ENCODE measurements at regions not wholly inside any gene's neighbourhood (a gene's known extent, or its start where the extent isn't known, plus 50 kb on each side); places are given as distances from the start of the nearest gene placed in this dataset.

DNA sequence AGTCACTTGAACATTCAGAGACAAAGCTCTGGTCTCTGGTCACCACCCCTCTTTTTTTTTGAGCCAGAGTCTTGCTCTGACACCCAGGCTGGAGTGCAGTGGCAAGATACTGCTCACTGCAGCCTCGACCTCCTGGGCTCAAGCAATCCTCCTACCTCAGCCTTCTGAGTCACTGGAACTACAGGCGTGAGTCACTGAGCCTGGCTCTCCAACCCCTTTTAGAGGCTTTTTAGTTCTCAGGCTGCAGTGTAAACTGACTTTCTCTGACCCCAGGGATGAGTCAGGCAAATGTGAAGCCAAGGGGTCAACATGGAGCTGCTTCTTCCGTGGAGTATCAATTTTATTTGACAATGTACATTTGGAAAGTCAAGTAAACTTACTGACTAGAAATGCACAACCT, 229.2 kb downstream of the PTTG2 start:
- in situ Hi-C loops (cut with MboI; ENCODE audit: low sequenced_read_pairs) = loop anchor here (10.0 kb wide), 1 partner anchor 485 kb away; no protein-coding TSS in a partner anchor

DNA sequence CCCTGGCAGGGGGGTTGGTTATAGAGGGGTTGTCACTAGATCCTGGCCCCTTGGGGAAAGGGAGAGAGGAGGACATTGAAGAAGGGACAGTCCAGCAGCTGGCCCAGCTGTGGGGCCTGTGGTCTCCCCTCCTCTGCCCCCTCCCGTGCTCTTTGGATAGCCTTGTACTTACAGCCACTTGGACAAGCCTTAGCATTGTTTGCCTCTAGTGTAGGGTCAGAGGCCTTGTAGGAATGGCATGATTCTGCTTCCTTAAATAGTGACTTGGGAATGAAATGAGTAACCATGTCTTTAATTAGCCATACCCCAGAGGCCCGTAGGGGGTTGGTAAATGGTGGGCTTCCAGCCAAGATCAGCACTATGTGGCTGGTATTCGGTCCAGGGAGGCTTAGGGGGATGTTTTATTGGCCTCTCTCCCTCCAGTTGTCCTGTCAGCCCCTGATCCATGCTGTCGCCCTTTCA, 230.6 kb downstream of the PTTG2 start:
- in situ Hi-C loops (cut with MboI; ENCODE audit: low sequenced_read_pairs) = no loop called here

DNA sequence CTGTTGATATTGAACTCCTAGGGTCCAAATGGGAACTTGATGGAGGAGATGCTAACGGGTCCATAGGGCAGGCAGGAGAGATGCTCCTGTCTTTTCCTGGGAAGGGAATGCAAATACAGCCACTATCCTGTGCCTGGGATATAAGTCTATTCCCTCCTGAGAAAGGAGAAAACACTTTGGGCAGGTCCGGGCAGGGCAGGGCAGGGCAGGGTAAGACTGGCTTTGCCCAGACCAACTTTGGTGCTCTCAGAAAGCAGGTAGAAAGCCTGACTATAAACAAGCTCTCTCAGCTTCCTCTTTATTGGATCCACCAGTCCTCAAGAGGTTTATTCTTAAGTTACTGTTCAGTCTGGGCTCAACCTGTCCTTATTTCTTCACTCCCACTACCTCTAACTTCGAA, 232.3 kb downstream of the PTTG2 start:
- in situ Hi-C loops (cut with MboI; ENCODE audit: low sequenced_read_pairs) = no loop called here

DNA sequence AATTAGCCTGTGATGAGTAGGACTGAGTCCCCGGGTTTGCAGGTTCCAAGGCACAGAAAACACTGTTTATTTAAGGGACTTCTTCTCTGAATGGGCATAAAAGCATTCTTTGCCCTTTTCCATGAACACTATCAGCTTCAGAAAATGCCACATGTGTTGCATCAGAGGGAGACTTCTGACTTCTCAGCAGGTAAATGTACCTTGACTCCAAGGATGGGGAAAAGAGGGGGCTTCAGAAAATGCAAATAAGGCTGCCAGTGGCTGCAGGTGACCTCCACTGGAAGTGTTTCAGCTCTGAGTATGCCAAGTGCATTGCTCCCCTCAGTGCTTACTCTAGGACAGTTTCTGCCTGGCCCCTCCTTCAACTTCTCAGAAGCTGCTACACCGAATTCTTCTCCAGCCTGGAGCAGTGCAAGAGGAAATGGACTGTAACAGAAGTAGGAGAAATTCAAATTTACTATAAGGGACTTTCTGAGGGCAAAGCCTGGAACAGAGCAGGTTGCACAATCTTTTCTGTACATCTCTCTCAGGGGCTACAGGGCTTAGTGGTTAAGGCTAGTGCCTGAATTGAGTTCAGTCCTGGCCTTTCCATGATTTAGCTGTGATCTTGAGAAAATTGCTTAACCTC, 233.2 kb downstream of the PTTG2 start:
- in situ Hi-C loops (cut with MboI; ENCODE audit: low sequenced_read_pairs) = no loop called here

DNA sequence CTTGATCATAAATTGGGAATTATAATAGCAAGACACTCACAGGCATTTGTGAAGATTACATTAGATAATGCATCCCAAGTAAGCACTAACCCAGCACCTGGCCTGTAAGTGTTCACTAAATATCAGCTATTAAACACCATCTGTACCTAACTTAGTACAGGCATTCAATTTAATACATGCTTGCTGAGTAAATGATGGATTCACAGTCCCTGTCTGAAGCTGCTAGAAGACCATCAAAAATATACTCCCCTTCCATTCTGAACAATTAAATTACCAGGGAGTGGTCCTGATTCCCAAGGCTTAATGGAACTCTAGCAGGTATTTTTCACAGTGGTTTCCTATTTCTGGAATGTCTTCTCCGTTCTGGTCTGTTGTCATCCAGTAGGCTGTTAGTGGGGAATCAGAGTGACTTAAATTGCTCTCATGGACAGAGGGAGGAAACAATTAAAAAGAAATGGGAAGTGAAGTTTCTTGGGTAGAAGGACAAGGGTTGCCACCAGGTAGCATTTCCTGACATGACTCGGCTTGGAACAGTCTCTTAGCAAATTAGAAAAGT, 233.9 kb downstream of the PTTG2 start:
- in situ Hi-C loops (cut with MboI; ENCODE audit: low sequenced_read_pairs) = no loop called here

DNA sequence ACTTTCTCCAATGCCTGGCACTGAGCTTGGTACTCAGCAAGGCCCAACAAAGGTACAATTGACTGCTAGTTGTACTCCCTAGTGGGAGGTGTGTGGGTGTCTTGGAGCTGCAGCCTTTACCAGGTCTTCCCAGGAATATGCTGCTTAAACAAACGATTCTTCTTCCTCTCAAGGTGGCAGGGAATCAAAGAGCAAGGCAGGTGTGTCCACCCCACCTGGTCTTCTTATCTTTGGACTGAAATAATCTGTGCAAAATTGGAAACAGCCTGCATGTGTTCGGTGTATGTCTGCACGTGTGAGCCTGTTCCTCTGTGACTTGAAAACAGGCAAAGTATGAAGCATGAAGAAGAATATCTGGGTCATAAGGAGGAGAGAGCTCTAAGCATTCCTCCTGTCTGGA, 235.3 kb downstream of the PTTG2 start:
- in situ Hi-C loops (cut with MboI; ENCODE audit: low sequenced_read_pairs) = no loop called here

DNA sequence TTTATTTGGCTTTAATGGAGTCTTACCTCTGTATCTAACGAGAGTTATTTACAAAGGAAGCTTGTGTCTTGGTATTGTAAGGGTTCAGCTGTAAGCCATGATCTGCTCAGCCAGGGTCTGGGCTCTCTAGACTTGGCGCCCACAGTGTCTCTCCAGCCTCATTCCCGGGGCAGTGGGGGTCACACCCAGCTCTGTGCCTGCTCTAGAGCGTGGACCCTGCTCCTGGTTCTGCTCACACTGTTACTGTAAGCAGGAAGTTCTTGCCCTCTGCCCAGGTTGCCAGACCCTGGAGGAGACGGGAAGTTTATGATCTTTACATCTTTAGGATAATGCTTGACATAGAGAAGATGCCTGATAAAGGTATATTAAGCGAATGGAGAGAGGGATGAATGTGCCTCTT, 235.7 kb downstream of the PTTG2 start:
- in situ Hi-C loops (cut with MboI; ENCODE audit: low sequenced_read_pairs) = no loop called here

DNA sequence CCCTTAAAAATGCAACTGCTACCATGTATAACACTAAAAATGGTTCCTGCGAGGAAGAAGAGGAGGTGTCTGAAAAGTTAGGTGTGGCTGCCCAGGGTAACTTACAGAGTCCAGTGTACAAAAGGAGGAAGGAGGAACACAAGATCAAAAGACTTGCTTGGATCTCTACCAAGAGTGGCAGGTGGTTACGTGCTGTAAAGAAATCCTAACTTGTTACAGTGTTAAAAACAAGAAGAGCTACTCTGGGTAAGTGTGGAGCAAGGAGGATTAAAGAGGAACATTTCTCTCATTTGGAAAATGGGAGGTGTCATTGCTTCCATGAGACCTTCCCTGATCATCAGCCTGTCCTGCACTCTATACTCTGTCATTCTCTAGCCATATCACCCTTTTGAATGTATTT, 242.0 kb downstream of the PTTG2 start:
- in situ Hi-C loops (cut with MboI; ENCODE audit: low sequenced_read_pairs) = no loop called here

DNA sequence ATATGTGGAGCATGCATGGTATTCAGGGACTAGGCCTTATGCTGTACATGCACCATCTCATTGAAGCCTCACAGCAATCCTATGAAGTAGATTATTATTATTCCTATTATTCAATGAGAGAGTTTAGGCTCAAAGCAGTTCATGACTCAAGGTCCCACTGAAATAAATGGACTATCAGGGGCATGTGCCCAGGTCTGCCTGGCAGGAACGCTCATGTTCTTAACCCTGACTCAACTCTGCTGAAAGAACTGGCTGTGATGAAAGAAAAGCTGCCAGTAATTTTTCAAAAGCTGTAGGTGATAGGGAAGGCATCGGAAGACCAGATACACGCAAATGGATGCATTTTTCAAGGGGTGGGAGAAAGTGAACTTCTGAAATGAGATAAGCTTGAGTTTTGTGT, 243.4 kb downstream of the PTTG2 start:
- in situ Hi-C loops (cut with MboI; ENCODE audit: low sequenced_read_pairs) = no loop called here

DNA sequence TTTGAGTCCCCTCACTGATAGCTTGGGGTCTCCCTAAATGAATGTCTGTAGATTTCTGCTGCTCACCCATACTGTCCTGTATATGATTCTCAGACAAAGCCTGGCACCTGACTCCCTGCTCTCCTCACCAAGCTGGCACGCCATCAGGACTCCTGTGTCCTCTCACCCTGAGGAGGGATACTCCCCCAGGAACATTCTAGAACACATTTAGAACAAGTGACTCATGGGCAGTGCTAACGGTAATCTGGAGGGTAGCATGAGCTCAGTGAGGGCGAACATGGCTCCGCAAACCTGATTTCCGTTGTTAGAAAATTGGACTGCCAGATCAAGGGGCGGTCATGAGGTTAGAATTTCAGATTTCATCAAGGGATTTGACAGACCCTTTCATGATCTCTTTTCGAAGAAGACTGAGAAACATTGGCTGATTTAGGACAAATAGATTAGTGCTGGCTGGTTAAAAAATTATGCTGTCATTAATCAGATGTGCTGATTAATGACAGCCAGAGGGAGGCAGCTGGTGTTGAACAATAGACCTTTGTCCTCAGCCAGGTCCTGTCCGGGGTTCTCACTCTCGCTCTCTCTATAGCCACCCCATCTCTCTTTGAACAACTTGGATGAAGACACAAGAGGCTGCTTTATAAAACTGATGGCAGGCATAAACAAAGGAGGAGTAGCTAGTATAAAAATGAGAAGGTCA, 244.3 kb downstream of the PTTG2 start:
- in situ Hi-C loops (cut with MboI; ENCODE audit: low sequenced_read_pairs) = no loop called here

DNA sequence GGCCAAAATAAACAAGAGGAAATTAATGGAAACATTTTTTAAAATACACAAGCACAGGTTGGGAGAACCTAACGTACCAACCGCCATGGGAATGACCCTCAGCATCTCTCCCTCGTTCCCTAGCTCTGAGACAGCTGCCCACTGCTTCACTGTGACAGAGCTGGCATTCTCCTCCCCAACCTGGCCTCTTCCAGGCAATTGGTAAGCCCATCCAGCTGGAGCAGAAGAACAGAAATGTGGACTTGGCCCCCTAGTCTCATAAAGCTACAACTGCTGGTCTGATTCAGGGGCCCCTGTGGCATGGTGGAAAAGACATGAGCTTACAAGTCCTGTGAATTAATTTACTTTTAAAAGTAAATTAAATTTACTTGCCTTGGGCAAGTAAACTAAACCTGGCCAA, 245.1 kb downstream of the PTTG2 start:
- in situ Hi-C loops (cut with MboI; ENCODE audit: low sequenced_read_pairs) = no loop called here

DNA sequence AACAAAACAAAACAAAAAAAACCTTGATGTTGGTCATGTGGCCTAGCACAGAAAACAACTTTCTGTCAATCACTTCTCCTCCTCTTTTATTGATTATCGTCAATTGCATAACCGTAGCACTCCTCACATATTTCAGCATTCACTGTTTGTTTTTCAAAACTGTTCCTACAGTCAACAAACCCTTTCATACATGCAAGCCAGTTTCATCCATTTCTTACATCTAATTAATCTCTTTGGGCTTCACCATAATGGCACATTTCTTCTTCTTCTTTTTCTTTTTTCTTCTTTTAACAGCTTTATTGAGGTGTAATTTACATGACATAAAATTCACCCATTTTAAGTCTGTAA, 246.9 kb downstream of the PTTG2 start:
- in situ Hi-C loops (cut with MboI; ENCODE audit: low sequenced_read_pairs) = no loop called here

DNA sequence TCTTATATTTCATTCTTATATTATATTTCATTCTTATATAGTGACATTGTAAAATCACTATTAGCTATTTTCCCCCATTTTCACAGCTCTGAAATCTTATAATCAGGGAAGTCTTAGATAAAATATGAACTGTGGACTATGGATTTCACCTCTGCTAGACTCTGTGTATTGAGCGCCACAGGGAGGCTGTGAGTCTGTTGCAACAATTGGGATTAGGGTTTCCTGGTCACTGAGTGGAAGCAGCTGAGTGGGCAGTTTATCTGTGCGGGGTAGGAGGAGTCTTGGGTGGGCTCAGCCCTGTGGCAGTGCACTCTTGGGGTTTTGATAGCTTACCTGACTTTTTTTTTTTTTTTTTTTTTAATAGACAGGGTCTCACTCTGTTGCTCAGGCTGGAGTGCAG, 249.5 kb downstream of the PTTG2 start:
- in situ Hi-C loops (cut with MboI; ENCODE audit: low sequenced_read_pairs) = no loop called here

DNA sequence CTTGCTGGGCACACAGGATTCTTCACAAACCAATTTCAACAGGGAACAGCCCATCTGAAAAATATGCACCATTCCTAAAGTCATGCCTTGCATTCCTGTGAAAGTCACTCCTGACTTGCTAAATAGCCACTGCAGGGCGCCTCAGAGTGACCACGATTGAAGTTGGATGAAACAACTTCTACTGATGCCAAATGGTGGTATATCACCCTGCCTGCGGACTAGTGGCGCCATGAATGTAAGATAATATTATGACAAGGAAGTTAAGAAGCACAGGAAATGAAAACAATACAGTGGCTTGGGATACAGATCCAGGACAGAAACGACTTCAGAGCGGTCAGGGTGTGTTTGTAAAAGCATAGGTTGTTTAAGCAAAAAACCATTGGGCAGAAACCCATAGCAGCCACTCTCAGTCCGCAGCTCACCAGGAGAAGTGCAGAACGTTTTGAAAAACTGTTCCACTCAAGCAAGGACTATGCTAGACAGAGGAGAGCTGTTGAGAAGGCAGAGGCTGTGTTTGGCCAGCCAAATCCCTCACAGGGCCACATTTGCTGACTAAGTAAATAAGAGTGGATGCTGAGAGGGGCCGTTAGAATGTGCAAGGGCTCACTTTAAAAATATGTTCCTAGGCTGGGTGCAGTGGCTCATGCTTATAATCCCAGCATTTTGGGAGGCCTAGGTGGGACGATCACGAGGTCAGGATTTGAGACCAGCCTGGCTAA, 250.4 kb downstream of the PTTG2 start:
- in situ Hi-C loops (cut with MboI; ENCODE audit: low sequenced_read_pairs) = no loop called here

DNA sequence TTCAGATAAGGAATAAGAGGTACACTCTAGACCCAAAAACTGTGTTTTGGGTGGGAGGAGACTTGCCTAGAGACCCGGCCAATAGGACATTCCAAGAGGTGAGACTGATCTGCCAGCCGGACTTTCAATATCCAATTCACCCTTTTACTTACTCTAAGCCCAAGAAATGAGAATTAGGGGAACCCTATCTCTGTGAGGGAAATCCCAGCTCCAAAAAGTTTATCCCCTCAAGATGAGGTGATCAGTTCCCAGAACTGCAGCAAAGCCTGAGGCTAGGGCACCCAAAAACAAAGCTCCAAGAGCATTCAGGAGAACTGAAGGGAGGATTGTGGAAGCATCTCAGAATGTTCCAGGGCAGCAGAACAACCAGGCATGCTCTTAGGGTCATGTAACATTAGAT, 251.7 kb downstream of the PTTG2 start:
- in situ Hi-C loops (cut with MboI; ENCODE audit: low sequenced_read_pairs) = no loop called here

DNA sequence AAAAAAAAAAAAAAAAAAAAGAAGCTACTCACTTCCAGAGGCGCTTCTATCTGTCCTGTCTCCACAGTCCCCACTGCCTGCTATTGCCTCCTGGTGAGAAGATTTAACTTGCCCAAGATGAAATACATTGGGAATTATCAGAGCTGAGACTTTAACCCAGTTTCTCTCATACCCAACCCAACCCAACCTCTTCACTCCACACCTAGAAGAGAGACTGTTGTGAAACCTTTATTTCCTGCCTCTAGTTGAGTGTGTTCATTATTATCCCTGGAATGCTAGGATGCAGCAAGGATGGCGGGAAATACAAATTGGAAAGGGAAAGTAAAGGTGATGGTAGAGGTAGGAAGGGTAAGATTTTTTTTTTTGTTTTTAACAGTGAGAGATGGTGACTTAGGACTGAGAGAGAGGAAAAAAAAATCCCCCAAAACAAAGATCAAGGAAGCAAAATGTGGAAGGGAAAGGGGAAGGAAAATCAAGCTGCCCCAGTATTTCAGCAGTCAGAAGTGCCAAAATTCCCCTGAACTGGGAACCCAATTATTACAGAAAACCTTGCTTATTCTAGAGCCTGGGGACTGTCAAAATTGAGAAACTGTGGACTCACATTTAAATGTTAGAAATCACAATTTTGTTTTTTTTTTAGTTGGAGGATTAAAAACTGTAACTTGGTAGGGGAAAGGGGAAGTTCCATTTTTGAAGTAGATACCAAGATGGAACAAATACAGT, 253.0 kb downstream of the PTTG2 start:
- in situ Hi-C loops (cut with MboI; ENCODE audit: low sequenced_read_pairs) = no loop called here

DNA sequence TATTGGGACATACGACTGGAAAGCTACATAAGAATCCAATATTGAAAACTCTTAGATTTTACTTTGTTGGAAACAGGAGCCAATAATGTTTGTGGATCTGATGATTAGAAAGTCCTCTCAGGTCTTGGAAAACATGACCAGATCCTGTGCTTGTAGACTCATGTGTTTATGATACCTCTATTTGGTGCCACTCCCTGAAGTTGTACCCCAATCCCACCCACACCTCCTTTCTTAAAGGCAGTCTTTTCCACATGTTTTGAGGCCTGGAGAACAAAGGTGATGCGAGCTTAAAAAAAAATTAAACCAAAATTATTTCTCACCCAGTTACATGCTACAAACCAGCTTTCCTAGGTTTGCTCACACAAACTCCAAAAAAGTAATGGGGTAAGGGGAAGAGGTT, 262.7 kb downstream of the PTTG2 start:
- in situ Hi-C loops (cut with MboI; ENCODE audit: low sequenced_read_pairs) = no loop called here

DNA sequence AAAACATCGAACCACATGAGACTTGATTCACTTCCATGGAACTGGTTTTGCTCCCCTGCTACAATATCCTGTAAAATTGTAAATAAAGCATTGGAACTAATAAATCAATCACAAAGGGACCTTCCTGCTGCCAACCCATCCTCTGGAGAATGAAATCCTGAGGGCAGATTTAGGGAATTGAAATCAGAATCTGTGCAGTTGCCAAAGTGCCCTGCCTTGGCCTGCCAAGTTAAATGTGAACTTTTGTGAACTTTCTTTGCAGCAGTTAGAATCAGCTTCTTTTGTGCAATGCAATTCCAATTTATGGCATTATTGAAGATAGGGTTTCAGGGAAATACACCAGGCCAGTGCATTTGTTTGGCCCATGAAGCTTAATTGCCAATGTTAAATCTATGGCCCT, 263.1 kb downstream of the PTTG2 start:
- in situ Hi-C loops (cut with MboI; ENCODE audit: low sequenced_read_pairs) = no loop called here

DNA sequence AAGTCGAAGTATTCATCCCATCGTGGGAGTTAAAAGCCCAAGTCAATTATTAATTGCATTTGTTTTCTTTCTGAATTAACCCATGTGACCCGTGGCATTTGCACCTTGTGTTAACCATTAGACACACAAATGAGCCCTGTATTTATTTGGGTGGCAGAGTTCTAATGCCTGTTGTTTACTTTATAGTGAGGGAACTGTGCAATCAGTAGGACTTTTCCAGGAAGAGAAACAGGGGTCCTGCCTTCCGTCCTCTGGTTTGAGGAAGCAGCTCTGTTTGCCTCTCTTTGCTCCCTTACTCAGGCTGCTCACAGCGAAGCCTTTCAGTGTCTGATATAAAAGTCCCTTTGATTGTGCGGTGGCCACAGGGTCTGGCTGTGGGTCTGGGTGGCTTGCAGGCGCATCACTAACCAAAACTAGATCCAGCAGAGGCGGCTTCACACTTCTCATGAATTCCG, 263.6 kb downstream of the PTTG2 start:
- in situ Hi-C loops (cut with MboI; ENCODE audit: low sequenced_read_pairs) = no loop called here

DNA sequence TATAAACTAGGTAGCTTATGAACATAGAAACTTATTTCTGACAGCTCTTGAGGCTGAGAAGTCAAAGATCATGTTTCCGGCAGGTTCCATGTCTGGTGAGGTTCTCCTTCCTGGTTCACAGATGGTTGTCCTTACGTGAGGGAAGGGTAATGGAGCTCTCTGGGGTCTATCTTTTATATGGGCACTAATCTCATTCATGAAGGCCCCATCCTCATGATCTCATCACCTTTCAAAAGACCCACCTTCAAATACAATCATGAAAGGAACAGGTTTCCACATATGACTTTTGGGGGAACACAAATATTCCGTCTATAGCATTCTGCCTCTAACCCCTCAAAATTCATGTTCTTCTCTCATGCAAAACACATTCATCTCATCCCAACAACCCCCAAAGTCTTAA, 264.7 kb downstream of the PTTG2 start:
- in situ Hi-C loops (cut with MboI; ENCODE audit: low sequenced_read_pairs) = no loop called here

DNA sequence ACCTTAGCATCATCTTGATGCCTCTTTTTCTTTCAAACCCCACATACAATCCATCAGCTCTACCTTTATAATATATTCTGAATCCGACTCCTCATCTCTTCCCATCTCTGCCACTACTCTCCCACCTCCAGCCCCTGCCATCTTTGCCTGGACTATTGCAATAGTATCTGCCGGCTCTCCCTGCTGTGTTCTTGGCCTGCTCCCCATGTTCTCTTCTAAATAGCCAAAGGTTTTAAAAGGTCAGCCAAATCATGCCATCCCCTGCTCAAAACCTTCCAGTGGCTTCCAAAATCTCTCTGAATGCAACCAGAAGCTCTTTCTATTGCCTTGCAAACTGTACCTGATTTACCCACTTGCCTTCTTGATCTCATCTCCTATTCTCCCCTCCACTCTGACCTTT, 266.0 kb downstream of the PTTG2 start:
- in situ Hi-C loops (cut with MboI; ENCODE audit: low sequenced_read_pairs) = no loop called here
